ENCODE measurements at regions not wholly inside any gene's neighbourhood (a gene's known extent, or its start where the extent isn't known, plus 50 kb on each side); places are given as distances from the start of the nearest gene placed in this dataset.

DNA sequence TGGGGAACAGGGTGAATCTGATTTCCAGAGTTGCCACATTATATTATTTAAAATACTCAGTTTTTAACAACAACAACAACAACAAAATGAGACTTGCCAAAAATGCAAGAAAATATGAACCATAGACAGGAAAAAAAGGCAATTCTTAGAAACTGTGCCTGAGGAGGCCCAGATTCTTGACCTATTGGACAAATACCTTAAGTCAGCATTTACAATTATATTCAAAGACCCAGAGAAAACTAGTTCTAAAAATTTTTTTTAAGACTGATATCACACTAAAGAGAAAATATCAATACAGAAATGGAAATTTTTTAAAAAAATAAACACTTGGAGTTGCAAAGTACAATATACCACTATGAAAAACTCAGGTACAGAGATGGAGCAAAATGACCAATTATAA is 152.8 kb upstream of the LYPLAL1 start:
- Mint-ChIP-seq H3K9me3 (peaks cover 21% of the 10 kb centered on the region), H3K4me1 (no peaks in the 10 kb centered on the region), H3K27me3 (no peaks in the 10 kb centered on the region), H3K4me3 (no peak overlapping the region), H3K36me3 (ENCODE audit: insufficient read depth) (peaks cover 2% of the 10 kb centered on the region), H3K27ac (ENCODE audit: low read depth) (no peak overlapping the region)
- ATAC-seq (replicated peaks; ENCODE audit: extremely low read depth, poor library complexity, severe bottlenecking) (no peak), DNase-seq (ENCODE audit: low spot score in 2 of 2) (no peak)

DNA sequence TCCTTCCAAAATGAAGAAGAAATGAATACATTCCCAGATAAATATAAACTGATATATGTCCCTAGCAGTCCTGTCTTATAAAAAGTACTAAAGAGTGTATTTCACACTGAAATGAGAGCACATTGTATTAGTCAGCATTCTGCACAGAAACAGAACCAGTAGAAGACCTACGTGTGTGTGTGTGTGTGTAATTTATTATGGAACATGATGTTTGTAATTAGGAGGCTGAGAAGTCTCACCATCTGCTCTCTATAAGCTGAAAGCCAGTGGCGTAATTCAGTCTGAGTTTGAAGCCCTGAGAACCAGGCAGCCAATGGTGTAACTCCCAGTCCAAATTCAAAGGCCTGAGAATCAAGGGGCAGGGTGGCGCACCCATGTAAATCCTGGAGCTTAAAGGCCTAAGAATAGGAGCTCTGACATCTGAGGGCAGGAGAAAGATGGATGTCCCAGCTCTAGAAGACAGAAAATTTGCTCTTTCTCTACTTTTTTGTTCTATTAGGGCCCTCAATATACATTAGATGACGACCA is 146.5 kb upstream of the LYPLAL1 start:
- no peaks in the 10 kb centered on the region for H3K4me1 Mint-ChIP-seq
- no peaks in the 10 kb centered on the region for H3K27me3 Mint-ChIP-seq
- no peak overlapping the region for H3K4me3 Mint-ChIP-seq
- DNase-seq (ENCODE audit: low spot score in 2 of 2) (no peak), ATAC-seq (replicated peaks; ENCODE audit: extremely low read depth, poor library complexity, severe bottlenecking) (no peak)
- no peak overlapping the region for H3K27ac Mint-ChIP-seq (ENCODE audit: low read depth)
- peaks cover 12% of the 10 kb centered on the region for H3K9me3 Mint-ChIP-seq
- H3K36me3 Mint-ChIP-seq (ENCODE audit: insufficient read depth): peaks cover 2% of the 10 kb centered on the region

GRCh38 chr1:219031809-219032208 is 141.9 kb upstream of the LYPLAL1 start:
- H3K36me3 Mint-ChIP-seq (ENCODE audit: insufficient read depth): no peaks in the 10 kb centered on the region
- no peak overlapping the region for H3K27ac Mint-ChIP-seq (ENCODE audit: low read depth)
- H3K4me3 Mint-ChIP-seq: no peak overlapping the region
- peaks cover 6% of the 10 kb centered on the region for H3K9me3 Mint-ChIP-seq
- ATAC-seq (replicated peaks; ENCODE audit: extremely low read depth, poor library complexity, severe bottlenecking): no peak
- H3K27me3 Mint-ChIP-seq: no peaks in the 10 kb centered on the region
- DNase-seq (ENCODE audit: low spot score in 2 of 2): no peak
- no peaks in the 10 kb centered on the region for H3K4me1 Mint-ChIP-seq

DNA sequence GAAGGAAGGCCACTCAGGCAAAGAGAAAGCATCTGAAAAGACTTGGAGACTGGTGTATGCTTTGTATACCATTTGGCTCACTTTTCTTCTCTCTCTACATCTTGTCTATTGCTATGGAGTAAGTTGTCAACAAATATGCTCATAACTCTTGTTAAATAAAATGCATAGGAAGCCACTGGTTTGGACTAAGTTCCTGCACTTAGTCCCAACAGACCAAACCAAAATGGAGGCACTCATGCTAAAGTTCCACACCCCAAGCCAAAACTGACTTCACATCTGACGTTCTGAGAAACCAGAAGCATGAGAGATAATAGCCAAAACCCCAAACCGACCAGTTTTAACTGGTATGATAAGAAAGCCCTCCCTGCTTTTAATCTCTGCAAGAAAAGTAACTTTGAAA is 135.3 kb upstream of the LYPLAL1 start:
- Mint-ChIP-seq H3K9me3 (peaks cover 4% of the 10 kb centered on the region), H3K27me3 (no peaks in the 10 kb centered on the region), H3K4me3 (no peak overlapping the region), H3K27ac (ENCODE audit: low read depth) (no peak overlapping the region), H3K4me1 (no peaks in the 10 kb centered on the region), H3K36me3 (ENCODE audit: insufficient read depth) (no peaks in the 10 kb centered on the region)
- DNase-seq (ENCODE audit: low spot score in 2 of 2): no peak
- no peak for ATAC-seq (replicated peaks; ENCODE audit: extremely low read depth, poor library complexity, severe bottlenecking)

- Mint-ChIP-seq H3K9me3 (no peaks in the 10 kb centered on the region), H3K36me3 (ENCODE audit: insufficient read depth) (no peaks in the 10 kb centered on the region), H3K27me3 (no peaks in the 10 kb centered on the region), H3K4me3 (no peak overlapping the region), H3K27ac (ENCODE audit: low read depth) (no peak overlapping the region), H3K4me1 (no peaks in the 10 kb centered on the region)
- ATAC-seq (replicated peaks; ENCODE audit: extremely low read depth, poor library complexity, severe bottlenecking): no peak
- DNase-seq (ENCODE audit: low spot score in 2 of 2): no peak
These were observed 134.5 kb upstream of the LYPLAL1 start for GRCh38 chr1:219039017-219039681.

DNA sequence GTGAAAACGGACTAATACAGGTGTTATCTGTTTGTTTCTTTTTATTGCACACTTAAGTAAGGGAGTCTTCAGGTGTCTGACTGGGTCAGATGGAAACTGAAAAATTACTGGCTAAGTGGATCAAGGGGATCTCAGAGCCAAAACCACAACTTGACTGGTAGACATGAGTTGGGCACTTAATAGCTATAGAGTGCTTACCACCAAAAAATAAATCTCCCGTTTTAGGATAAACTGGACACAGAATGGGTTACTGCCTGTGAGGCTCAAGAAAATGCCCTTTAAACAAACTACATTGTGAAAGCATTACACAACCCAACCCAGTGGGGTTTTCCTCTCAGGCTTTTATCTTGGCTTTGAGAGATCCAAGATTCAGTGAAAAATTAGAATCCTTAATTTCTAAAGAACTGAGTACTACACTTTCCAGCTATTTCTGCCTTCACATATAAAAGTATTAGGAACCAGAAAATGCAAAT is 134.0 kb upstream of the LYPLAL1 start:
- Mint-ChIP-seq H3K27ac (ENCODE audit: low read depth) (no peak overlapping the region), H3K36me3 (ENCODE audit: insufficient read depth) (no peaks in the 10 kb centered on the region), H3K4me3 (no peak overlapping the region), H3K9me3 (no peaks in the 10 kb centered on the region), H3K27me3 (no peaks in the 10 kb centered on the region), H3K4me1 (no peaks in the 10 kb centered on the region)
- ATAC-seq (replicated peaks; ENCODE audit: extremely low read depth, poor library complexity, severe bottlenecking): no peak
- no peak for DNase-seq (ENCODE audit: low spot score in 2 of 2)

- Mint-ChIP-seq H3K36me3 (ENCODE audit: insufficient read depth) (no peaks in the 10 kb centered on the region), H3K27me3 (no peaks in the 10 kb centered on the region), H3K4me3 (no peak overlapping the region), H3K4me1 (no peaks in the 10 kb centered on the region), H3K27ac (ENCODE audit: low read depth) (no peak overlapping the region), H3K9me3 (no peaks in the 10 kb centered on the region)
- DNase-seq (ENCODE audit: low spot score in 2 of 2): no peak
- ATAC-seq (replicated peaks; ENCODE audit: extremely low read depth, poor library complexity, severe bottlenecking): no peak
These were observed 133.4 kb upstream of the LYPLAL1 start for GRCh38 chr1:219040291-219040690.

- no peak for ATAC-seq (replicated peaks; ENCODE audit: extremely low read depth, poor library complexity, severe bottlenecking)
- Mint-ChIP-seq H3K27me3 (no peaks in the 10 kb centered on the region), H3K36me3 (ENCODE audit: insufficient read depth) (no peaks in the 10 kb centered on the region), H3K27ac (ENCODE audit: low read depth) (no peak overlapping the region), H3K4me3 (no peak overlapping the region), H3K9me3 (no peaks in the 10 kb centered on the region), H3K4me1 (no peaks in the 10 kb centered on the region)
- DNase-seq (ENCODE audit: low spot score in 2 of 2): no peak
These were observed 132.5 kb upstream of the LYPLAL1 start for GRCh38 chr1:219041141-219041540.

- Mint-ChIP-seq H3K4me3 (no peak overlapping the region), H3K27me3 (no peaks in the 10 kb centered on the region), H3K27ac (ENCODE audit: low read depth) (no peak overlapping the region), H3K36me3 (ENCODE audit: insufficient read depth) (no peaks in the 10 kb centered on the region), H3K4me1 (no peaks in the 10 kb centered on the region), H3K9me3 (no peaks in the 10 kb centered on the region)
- DNase-seq (ENCODE audit: low spot score in 2 of 2) (no peak), ATAC-seq (replicated peaks; ENCODE audit: extremely low read depth, poor library complexity, severe bottlenecking) (no peak)
These were observed 131.9 kb upstream of the LYPLAL1 start for GRCh38 chr1:219041818-219042217.

DNA sequence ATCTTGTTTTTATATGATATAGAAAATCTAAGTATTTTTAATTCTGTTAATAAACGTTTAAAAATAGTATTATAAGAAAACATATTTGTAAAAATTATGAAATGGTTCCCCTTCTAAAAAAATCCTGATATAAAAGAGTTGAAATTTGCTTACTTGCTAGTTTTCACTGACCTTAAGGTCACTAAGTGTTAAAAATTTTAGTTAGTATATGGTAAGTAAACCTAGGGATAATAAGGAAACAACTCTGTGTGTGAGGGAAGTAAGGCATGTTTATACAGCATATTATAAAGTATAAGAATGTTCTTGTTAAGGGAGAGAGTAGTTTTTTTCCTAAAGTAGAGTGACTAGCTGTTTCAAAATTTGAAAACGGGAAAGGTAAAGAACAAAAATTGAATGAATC is 130.9 kb upstream of the LYPLAL1 start:
- ATAC-seq (replicated peaks; ENCODE audit: extremely low read depth, poor library complexity, severe bottlenecking): no peak
- Mint-ChIP-seq H3K9me3 (peaks cover 5% of the 10 kb centered on the region), H3K4me1 (no peaks in the 10 kb centered on the region)

GRCh38 chr1:219045246-219045645 is 128.4 kb upstream of the LYPLAL1 start:
- Mint-ChIP-seq H3K27me3 (no peaks in the 10 kb centered on the region), H3K4me3 (no peak overlapping the region), H3K9me3 (peaks cover 9% of the 10 kb centered on the region), H3K27ac (ENCODE audit: low read depth) (no peak overlapping the region), H3K4me1 (no peaks in the 10 kb centered on the region), H3K36me3 (ENCODE audit: insufficient read depth) (no peaks in the 10 kb centered on the region)
- DNase-seq (ENCODE audit: low spot score in 2 of 2) (no peak), ATAC-seq (replicated peaks; ENCODE audit: extremely low read depth, poor library complexity, severe bottlenecking) (no peak)

More for the DNA sequence above, 130.9 kb upstream of the LYPLAL1 start:
- Mint-ChIP-seq H3K36me3 (ENCODE audit: insufficient read depth) (no peaks in the 10 kb centered on the region), H3K27ac (ENCODE audit: low read depth) (no peak overlapping the region), H3K27me3 (no peaks in the 10 kb centered on the region), H3K4me3 (no peak overlapping the region)
- no peak for DNase-seq (ENCODE audit: low spot score in 2 of 2)

GRCh38 chr1:219049501-219049900 is 124.2 kb upstream of the LYPLAL1 start:
- no peaks in the 10 kb centered on the region for H3K4me1 Mint-ChIP-seq
- ATAC-seq (replicated peaks; ENCODE audit: extremely low read depth, poor library complexity, severe bottlenecking) (no peak), DNase-seq (ENCODE audit: low spot score in 2 of 2) (no peak)
- H3K4me3 Mint-ChIP-seq: no peak overlapping the region
- no peak overlapping the region for H3K27ac Mint-ChIP-seq (ENCODE audit: low read depth)
- H3K27me3 Mint-ChIP-seq: no peaks in the 10 kb centered on the region
- H3K36me3 Mint-ChIP-seq (ENCODE audit: insufficient read depth): no peaks in the 10 kb centered on the region
- H3K9me3 Mint-ChIP-seq: peaks cover 11% of the 10 kb centered on the region

GRCh38 chr1:219050086-219050821 is 123.4 kb upstream of the LYPLAL1 start:
- ATAC-seq (replicated peaks; ENCODE audit: extremely low read depth, poor library complexity, severe bottlenecking) (no peak), DNase-seq (ENCODE audit: low spot score in 2 of 2) (no peak)
- H3K27me3 Mint-ChIP-seq: no peaks in the 10 kb centered on the region
- H3K36me3 Mint-ChIP-seq (ENCODE audit: insufficient read depth): no peaks in the 10 kb centered on the region
- no peak overlapping the region for H3K27ac Mint-ChIP-seq (ENCODE audit: low read depth)
- H3K9me3 Mint-ChIP-seq: peaks cover 11% of the 10 kb centered on the region
- H3K4me1 Mint-ChIP-seq: no peaks in the 10 kb centered on the region
- no peak overlapping the region for H3K4me3 Mint-ChIP-seq
